DMS114 treated with DMSO at 0.1 percent for 48 hours (cell line): ENCODE measurements at regions not wholly inside any gene's neighbourhood (a gene's known extent, or its start where the extent isn't known, plus 50 kb on each side); places are given as distances from the start of the nearest gene placed in this dataset.

Experiments used
- DNase-seq: peaks from one replicate; lab custom pipeline; 2025; ENCODE audit not compliant: unreplicated experiment; lab: John Stamatoyannopoulos, UW

DNA sequence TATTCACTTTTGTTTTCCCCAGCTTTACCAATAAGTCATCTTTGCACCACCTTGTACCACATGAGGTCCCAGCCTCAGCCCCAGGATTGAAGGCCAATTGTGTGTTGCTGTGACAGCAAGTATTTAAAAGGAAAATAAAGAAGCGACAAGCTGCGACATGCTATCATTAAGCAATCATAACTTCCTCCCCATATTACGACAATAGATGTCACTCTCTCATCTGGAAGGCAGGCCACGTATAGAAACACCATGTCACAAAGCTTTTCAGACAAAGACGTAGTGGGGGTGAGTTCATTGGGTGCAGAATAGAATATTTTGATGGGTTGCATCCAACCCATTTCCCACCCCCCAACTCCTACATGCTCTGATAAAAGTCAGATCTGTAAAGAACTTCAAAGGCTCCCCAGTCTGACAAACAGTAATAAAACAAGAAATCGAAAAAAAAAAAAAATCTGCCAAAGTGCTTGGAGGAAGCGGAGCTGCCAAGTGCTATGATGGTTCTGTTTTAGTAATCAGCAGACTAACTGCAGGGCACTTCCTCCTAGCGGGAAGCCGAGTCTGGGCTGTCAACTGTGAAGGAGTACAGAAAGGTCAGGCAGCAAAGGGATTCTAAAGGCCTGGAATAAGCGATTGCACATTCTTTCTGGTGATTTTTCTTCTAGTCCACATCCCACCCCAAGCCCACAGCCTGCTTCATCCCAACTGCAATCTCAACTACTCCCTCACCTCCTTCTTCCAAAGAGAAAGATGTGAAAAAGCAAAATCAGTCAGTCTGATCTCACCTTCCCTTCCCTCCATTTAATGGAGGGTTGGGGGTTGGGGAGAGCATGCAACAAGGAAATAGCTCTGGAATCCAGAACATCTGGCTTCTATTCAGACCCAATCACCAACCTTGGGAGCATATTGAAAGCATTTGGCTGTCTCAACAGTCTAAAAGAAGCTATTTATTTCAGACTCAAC, 131.4 kb upstream of the UBASH3B start:
- DNase-seq: no peak

DNA sequence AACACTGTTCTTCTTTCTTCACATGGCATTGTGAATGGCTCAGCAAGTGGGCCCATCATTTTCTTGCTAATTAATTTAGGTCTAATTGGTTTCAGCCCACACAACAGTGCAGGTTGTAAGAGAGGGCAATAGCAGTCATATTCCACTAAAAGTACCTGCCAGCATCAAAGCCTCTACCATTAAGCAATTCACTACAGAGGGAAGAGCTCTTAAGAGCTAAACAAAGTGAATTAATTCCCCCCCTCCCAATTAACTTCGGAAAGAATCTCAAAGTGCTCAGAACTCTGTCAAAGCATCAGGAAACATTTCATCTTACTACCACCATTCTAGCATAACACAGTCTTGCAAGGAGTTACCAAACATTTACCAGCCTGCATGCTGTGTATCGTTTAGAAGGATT, 133.9 kb upstream of the UBASH3B start:
- no peak for DNase-seq

DNA sequence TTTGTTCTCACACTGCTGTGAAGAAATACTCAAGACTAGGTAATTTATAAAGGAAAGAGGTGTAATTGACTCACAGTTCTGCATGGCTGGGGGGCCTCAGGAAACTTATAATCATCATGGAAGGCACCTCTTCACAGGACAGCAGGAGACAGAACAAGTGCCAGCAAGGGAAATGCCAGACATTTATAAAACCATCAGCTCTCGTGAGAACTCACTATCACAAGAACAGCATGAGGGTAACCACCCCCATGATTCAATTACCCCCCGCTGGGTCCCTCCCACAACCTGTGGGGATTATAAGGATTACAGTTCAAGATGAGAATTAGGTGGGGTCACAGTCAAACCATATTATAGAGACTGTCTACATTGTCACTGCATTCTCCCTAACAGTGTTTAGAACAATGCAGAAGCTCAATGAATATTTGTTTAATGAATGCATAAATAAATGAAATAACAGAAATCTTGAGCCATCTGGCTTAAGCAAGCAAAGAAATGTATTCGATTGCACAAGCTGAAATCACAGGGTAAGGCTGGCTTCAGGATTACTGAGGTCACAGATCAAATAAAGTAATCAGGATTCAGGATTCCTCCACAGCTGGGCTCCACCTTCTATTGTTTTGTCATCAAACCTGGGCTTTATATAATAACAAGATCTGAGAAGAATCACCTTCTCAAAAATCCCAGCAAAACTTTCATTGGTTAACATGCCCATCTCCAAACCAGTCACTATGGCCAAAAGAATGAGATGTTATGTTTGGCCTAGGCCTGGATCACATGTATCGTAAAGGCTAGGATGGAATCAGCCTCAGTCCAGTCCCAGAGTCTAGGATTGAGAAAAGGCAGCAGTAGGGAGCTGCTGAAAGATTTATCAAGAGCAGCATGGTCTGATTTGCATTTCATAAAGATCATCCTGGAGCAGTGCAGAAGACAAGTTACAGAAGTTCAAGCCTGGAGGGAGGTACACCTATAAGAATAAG, 137.8 kb upstream of the UBASH3B start:
- DNase-seq: no peak

DNA sequence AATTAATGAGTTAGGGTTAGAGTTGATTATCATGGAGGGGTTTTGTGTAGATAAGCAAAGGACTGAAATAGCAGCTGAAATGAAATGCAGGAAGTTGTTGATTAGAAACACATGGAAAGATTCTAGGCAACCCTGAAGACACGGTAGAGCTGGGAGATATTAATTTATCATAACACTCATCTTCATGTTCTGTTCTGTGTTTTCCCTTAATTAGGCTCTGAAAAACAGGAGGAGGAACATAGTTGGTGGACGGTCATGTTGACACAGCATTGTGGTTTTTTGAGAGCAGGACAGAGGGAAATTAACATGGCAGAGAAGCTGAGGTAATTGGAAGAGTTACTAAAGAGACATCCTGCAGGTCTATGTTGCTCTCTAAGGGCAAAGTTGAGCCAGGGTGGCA, 138.8 kb upstream of the UBASH3B start:
- DNase-seq: no peak

DNA sequence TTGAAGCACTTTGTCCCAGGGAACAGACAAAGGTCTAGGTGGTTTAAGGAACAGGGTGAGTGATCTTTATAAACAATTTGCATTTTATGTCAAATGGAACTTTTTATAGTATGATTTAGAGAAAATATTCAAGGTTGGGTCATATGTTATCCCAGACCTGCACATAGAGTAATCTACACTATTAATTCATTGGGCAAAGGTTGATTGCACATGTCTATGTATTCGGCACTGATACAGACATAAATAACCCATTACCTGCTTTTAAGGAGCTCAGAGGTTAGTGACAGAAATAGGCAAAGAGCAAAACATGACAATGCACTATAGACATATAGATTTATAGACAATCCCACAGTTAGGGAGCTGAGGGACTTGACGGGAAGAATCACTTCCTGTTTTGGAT, 141.5 kb upstream of the UBASH3B start:
- no peak for DNase-seq

DNA sequence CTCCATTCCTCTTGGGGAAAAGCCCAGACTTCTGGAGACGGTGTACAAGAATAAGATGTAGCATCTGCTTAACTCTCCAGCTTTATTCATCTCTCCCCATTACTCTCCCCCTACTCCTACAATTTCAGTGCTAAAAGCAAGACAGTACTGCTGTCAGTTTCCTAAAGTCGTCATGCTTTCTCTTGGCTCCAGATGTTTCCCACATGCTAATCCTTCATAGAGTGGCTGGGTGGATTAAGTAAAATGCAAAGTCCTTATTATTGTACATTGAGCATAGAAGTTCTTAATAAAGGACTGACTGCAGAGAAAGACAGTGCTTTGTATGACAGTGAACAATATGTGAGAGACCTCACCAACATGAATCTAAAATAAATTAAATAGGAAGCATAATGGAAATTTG, 142.2 kb upstream of the UBASH3B start:
- DNase-seq: no peak

DNA sequence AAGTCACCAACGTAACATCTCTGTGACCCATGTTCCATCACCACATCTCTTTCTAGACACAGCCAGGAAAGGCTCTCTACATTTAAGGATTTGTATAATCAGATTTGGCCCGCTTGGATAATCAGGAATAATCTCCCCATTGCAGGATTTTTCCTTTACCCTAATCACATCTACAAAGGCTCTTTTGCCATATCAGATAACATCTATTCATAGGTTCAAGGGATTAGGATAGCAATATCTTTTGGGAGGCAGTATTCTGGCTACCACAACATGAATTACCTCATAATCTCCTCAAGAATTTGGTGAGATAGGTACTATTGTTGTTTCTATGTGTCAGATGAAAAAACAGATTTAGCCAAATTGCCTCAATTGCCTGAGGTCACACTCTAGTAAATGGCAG, 142.8 kb upstream of the UBASH3B start:
- no peak for DNase-seq

DNA sequence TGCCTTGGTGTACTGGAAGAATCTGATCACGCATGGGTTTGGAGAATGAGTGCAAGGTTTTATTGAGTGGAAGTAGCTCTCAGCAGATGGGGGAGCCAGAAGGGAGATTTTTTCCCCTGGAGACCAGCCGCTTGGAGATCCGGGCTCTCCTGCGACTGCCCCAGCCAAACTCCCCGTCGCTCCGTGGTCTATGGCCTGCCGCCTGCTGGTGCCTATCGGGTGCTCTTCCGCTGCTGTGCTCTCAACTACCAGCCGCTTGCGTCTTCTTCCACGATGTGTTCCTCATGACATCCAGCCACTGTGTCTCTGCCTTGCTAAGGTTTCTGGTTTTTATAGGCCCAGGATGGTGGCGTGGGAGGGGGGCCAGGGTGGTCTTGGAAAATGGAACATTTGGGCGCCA, 145.6 kb upstream of the UBASH3B start:
- DNase-seq: no peak

DNA sequence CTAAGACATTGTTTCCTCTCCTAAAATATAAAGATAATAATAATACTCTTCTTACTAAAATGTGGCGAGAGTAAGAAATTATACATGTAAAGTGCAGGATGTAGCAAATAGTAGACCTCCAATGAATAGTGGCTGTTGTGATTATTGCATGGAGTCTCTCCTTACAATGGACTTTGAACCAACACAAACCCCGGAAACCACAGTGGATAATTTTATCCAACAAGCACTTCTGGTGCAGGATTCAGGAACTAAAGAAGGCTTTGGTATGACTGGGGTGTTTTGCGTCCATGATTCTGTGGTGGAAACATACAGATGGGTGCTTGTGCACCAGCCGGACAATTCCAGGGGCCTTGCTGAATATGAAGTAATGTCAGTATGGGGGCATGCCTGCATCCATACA, 146.4 kb upstream of the UBASH3B start:
- DNase-seq: no peak

DNA sequence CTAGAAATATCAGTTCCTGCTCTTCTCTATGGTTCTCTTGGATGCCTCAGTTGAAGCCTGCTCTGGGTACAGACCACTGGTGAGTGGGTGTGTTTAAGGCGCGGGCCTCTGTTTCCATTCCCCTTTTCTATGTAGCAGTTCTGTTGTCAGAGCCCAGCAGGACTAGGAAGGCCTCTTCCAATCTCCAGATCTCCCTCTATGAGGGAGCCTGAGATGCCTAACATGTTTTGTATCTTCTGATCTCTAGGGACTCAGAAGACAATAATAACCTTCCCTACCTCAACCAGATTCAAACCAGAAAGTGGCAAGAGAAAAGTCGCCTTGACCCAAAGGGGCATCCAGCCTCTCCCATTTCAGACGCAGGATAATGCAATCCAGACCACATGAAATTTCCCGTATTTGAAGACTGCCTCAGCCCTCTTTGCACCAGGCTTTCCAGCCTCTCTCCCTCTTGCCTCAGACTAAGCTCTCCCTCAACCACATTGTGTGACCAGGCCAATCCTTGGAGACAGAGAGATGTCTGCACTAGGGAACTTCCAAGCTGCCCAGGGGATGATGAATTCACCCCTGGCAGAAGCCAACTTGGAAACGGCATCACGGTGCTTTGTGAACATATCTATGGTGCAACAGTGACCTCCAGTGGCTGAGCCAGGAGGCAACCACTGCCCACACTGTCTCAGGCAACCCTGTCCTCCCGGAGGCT, 150.1 kb upstream of the UBASH3B start:
- peak; percentile 15 for DNase-seq

DNA sequence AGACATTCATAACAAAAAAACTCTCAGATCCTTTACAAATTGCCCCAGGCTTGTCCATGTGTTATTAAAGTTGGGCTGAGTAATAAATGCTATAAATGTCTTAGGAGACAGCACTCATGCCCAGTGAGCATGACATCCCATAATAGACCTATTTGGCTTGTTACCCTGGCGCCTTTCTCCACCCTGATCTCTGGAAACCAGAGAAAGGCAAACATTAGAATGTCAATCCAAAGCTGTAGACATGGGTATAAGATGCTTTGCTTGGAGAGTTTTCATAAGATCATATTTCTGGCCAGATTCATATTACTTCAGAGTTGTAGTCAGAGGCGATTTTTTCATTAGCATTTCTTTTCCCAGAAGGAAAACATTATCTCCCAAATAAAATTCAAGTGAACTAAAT, 161.3 kb upstream of the UBASH3B start:
- no peak for DNase-seq

DNA sequence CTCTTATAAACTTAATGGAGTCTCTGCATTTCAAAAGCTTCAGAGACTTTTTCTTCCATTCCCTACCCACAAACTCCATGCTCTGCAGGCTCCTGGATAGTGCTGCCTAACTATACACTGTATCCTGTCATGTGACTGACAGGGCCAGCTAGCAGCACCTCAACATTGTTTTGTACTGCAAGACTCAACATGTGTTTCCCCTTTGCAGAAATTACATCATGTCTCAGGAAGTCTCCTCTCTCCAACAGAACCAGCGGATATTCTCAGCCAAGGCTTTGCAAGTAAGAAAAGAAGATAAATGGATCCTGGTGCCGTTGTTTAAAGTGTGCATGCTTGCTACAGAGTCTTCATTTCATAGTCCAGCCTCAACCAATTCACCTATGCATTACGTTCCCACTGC, 164.0 kb upstream of the UBASH3B start:
- DNase-seq: no peak

DNA sequence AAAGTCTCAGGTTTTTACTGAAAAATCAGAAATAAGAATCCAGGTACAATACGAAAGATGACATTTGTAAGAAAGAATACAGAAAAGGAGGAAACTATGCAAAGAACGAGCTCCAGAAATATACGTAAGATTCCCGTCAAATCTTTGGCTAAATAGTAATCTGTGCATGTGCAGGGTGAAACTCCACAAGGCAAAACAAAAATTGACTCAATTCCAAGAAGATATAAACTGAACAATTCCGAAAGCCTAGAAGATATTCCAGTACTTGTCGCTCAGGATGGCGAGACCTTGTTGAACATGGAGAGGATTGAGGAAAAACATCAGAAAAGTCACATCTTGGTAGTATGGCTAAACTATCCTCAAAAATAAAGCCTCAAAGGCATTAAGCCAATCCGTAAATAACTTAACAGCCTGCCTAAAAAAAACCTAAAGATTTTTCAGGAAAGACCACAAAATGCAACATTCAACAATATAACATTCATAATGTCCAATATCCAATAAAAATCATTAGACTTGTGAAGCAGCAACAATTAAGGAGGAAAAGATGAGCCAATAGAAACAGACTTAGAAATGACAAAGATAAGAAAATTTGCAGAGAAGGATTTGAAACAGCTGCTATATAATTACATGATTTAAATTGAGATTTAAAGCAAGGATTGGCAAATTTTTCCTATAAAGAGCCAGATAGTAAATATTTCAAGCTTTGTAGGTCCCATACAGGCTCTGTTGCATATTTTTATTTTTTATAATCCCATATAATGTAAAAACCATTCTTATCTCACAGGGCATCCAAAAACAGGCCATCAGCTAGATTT, 166.4 kb upstream of the UBASH3B start:
- DNase-seq: no peak

DNA sequence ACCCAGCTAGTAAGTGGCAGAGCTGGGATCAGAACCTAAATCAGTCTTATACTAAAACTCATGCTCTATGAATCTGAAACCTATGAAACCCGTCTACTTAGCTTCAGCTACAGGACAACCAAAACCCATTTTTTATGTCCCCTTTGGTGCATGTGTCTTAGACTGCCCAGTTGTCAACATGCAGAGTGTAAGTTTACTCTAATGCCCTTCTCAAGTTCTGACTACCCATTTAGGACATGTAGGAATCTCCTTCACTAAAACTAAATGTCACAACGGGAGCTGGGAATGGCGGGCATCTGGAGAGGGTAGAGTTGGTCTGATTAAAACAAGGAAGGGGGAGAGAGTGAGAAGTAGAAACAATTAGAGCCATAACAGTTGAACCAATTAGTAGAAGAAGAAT, 167.9 kb upstream of the UBASH3B start:
- no peak for DNase-seq

DNA sequence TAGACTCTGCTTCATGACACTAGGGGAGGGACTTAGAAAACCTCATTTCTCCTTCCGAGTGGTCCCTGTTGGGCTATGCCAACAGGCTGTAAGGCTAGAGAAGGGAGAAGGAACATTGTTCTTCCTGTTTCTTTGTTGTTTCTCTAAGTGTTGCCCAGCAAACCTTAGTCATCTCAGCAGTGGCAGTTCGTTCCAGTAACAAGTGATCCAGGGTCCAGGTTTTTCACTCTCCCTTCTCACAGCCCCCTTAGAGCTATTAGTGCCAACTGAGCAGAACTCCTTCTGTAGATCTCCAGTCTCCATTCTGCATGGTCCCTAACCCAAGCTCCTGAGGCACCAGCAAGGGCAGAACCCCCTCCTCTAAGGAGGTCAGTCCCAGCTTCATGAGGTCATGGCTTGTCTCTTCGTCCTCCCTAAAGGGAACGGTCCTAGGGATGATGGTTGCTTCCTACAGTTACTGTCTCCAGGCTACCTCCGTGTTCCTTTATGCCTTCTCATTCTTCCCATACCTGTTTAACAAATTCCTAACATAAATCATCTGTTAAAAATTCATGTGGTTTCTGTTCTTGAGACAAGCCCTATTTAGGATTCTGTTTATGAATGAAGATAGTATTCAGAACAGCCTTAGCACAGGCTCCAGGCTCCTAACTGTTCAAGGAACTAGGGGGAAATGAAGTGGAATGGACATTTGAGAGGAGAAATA, 168.6 kb upstream of the UBASH3B start:
- DNase-seq: no peak

DNA sequence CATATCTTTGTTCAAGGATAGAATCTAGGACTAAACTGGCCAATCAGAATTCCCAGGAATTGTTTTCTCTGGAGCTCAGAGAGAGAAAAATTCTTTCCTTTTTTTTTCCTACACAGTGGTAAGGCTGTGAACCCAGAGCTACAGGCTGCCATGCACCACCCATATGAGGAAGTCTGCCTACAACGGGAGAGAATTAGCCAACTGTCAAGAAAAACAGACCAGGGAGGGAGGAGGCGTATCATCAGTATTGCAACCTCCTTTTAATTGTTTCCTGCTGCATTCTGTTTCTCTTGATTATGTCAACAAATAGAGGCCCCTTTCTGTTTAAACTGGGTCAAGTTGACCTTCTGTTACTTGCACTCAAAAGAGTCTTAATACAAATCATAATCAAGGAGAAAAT, 176.5 kb upstream of the UBASH3B start:
- no peak for DNase-seq

DNA sequence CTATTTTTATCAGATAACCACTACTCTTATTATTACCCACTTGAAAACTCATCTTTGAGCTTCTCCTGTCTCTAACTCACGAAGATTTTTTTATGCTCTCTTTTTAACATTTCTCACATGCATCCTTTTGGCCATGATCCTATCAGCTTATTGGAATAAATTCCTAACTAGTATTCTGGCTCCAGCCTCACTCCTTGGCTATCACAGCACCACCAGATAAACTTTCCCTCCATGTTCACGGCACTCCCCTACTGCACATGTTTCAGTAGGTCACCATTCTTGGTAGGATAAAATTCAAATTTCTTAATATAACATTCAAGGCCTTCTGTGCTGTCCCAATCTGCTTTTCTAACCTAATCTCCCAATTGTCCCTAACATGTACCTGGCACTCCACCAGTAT, 186.6 kb upstream of the UBASH3B start:
- DNase-seq: no peak

DNA sequence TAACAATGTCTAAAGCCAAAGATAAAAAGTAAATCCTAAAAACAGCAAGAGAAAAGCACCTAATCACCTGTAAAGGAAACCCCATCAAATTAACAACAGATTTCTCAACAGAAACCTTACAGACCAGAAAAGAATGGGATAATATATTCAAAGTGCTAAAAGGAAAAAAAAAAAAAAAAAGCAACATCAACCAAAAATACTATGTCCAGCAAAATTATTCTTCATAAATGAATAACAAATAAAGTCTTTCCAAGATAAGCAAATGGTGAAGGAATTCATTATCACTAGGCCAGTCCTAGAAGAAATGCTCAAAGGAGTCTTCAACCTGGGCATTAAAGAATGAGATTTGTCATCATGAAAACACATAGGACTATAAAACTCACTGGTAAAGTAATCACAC, 192.0 kb upstream of the UBASH3B start:
- no peak for DNase-seq

DNA sequence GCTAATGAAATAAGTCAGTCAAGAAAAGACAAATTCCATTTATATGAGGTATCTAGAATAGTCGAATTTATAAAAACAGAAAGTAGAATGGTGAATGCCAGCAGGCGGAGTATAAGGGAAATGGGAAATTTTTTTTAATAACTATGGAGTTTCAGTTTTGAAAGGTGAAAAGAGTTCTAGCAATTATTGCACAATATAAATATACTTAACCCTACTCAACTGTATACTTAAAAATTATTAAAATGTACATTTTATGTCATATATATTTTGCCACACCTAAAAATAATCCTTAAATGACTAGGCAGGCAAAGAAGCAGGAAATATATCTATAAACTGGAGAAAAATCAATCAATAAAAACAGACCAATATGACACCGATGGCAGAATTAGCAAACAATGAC, 196.5 kb upstream of the UBASH3B start:
- no peak for DNase-seq

DNA sequence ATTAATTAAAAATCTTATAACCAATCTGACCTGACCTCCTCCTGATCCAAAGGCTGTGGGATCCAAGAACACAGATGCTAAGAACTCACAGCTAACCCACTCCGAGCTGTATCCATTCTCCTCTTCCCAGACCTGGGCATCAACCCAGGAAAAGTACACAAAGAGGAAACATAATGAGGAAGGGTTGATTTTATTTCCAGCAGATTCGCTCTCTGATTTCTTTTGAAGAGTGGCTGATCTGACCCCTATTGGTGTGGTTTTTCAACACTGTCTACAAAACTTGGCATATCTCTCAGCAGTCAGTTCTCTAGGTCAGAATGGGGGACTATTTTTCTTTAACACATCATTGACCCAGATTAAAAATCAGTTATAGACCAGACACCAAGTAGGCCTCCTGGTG, 201.9 kb upstream of the UBASH3B start:
- DNase-seq: no peak
